Endodermal cell (in vitro differentiated cells): ENCODE measurements at regions not wholly inside any gene's neighbourhood (a gene's known extent, or its start where the extent isn't known, plus 50 kb on each side); places are given as distances from the start of the nearest gene placed in this dataset.

Source experiments
- DNase-seq: peaks from one replicate; pipeline ENCODE4 v3.0.0-alpha.2; 2017
- H3K27ac ChIP-seq: 2 replicates; pipeline ENCODE4 v1.5.1; 2013; ENCODE audit warnings: mild to moderate bottlenecking, low read depth, low read length, moderate library complexity
- H3K27me3 ChIP-seq: 2 replicates; pipeline ENCODE4 v1.6.1; 2013; ENCODE audit warnings: mild to moderate bottlenecking, low read length, moderate library complexity; ENCODE audit not compliant: insufficient read depth, control insufficient read depth, poor library complexity, severe bottlenecking
- H3K36me3 ChIP-seq: 2 replicates; pipeline ENCODE4 v1.7.0; 2013; ENCODE audit warnings: mild to moderate bottlenecking, low read length, moderate library complexity; ENCODE audit not compliant: control insufficient read depth, insufficient read depth
- H3K4me1 ChIP-seq: one replicate; pipeline ENCODE4 v1.7.0; 2013; ENCODE audit warnings: low read length; ENCODE audit not compliant: control insufficient read depth, insufficient read depth
- H3K4me3 ChIP-seq: 2 replicates; pipeline ENCODE4 v1.5.1; 2013; ENCODE audit warnings: mild to moderate bottlenecking, low read length, moderate library complexity
- H3K9ac ChIP-seq: 2 replicates; pipeline ENCODE4 v1.6.1; 2013; ENCODE audit warnings: mild to moderate bottlenecking, low read length, moderate library complexity; ENCODE audit not compliant: poor library complexity, severe bottlenecking; ENCODE audit errors: extremely low read depth
- H3K9me3 ChIP-seq: 2 replicates; pipeline ENCODE4 v1.6.1; 2013; ENCODE audit warnings: mild to moderate bottlenecking, low read length, moderate library complexity; ENCODE audit not compliant: control insufficient read depth
- H3K27ac Mint-ChIP-seq: 2 replicates; pipeline ENCODE4 v1.8.0; 2020; ENCODE audit warnings: mixed read lengths
- H3K27me3 Mint-ChIP-seq: 2 replicates; pipeline ENCODE4 v1.8.0; 2021; ENCODE audit warnings: mild to moderate bottlenecking, mixed read lengths; ENCODE audit not compliant: insufficient read depth
- H3K36me3 Mint-ChIP-seq: 2 replicates; pipeline ENCODE4 v1.8.0; 2020; ENCODE audit warnings: low read depth, mixed read lengths
- H3K4me1 Mint-ChIP-seq: 2 replicates; pipeline ENCODE4 v1.8.0; 2020; ENCODE audit warnings: mixed read lengths
- H3K4me3 Mint-ChIP-seq: 2 replicates; pipeline ENCODE4 v1.8.0; 2020; ENCODE audit warnings: mild to moderate bottlenecking, moderate library complexity, mixed read lengths
- H3K9me3 Mint-ChIP-seq: 2 replicates; pipeline ENCODE4 v1.8.0; 2020; ENCODE audit warnings: mild to moderate bottlenecking, mixed read lengths
- WGBS, 2 experiments: methylation state at CpG; one replicate each; pipeline versions ENCODE4 v1.1.5 to v1.1.7; 2013; ENCODE audit warnings: missing lambda C conversion rate in 2 of 2, mixed read lengths in 1 of 2; ENCODE audit not compliant: insufficient coverage in 1 of 2, insufficient read length in 1 of 2; 5-methylcytosine and 5-hydroxymethylcytosine counted together
- TF ChIP-seq, protein P1 (sequence below): fragments of 200-600 bp; sonication (generic); conservative IDR thresholded peaks from 2 replicates; pipeline ENCODE4 v1.5.0; 2021; ENCODE audit warnings: antibody characterized with exemption, mild to moderate bottlenecking

GRCh38 chr13:34040863-34041262 is 222.9 kb downstream of the RFC3 start:
- Mint-ChIP-seq H3K4me1 (no peaks in the 10 kb centered on the region), H3K27ac (no peak overlapping the region), H3K36me3 (no peaks in the 10 kb centered on the region), H3K4me3 (no peak overlapping the region), H3K9me3 (no peaks in the 10 kb centered on the region), H3K27me3 (no peaks in the 10 kb centered on the region)
- no peaks in the 10 kb centered on the region for H3K27me3 ChIP-seq
- no peaks in the 10 kb centered on the region for H3K4me1 ChIP-seq
- TF ChIP-seq, protein P1, sequence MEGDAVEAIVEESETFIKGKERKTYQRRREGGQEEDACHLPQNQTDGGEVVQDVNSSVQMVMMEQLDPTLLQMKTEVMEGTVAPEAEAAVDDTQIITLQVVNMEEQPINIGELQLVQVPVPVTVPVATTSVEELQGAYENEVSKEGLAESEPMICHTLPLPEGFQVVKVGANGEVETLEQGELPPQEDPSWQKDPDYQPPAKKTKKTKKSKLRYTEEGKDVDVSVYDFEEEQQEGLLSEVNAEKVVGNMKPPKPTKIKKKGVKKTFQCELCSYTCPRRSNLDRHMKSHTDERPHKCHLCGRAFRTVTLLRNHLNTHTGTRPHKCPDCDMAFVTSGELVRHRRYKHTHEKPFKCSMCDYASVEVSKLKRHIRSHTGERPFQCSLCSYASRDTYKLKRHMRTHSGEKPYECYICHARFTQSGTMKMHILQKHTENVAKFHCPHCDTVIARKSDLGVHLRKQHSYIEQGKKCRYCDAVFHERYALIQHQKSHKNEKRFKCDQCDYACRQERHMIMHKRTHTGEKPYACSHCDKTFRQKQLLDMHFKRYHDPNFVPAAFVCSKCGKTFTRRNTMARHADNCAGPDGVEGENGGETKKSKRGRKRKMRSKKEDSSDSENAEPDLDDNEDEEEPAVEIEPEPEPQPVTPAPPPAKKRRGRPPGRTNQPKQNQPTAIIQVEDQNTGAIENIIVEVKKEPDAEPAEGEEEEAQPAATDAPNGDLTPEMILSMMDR: no peak
- 87 to 95% methylated on average over 3 to 4 of the region's 4 CpGs for WGBS, 2 experiments
- no peak for DNase-seq
- H3K9me3 ChIP-seq: no peaks in the 10 kb centered on the region
- H3K27ac ChIP-seq: no peak overlapping the region
- H3K4me3 ChIP-seq: no peak overlapping the region
- H3K9ac ChIP-seq: no peak overlapping the region
- H3K36me3 ChIP-seq: no peaks in the 10 kb centered on the region

DNA sequence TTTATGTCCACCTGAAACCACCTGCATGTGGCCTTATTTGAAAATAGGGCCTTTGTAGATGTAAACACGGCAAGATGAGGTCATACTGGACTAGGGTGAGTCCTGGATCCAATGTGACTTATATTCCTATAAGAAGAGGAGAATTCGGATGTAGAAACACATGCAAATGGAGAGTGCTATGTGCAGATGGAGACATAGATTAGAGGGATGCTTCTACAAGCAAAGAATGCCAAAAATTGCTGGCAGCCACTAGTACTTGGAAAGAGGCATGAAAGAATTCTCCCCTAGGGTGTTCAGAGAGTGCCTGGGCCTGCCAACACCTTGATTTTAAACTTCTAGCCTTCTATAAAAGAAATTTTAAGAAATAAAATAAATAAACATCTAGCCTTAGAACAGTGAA is 226.1 kb downstream of the RFC3 start:
- TF ChIP-seq, protein P1: no peak

DNA sequence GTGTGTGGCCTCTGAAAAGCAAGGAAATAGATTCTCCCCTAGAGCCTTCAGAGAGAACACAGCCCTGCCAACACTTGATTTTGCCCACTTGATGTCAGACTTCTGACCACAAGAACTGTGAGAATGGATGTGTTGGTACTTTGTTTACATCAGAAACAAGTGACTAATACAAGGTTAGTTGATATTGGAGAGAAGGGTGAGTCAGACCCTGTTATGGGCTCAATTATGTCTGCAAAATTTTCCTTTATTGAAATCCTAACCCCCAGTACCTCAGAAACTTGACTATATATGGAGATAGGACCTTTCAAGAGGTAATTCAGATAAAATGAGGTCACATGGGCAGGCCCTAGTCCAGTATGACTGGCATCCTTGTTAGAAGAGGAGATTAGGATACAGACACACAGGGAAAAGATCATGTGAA is 226.7 kb downstream of the RFC3 start:
- no peaks in the 10 kb centered on the region for H3K9me3 ChIP-seq
- Mint-ChIP-seq H3K36me3 (no peaks in the 10 kb centered on the region), H3K27me3 (no peaks in the 10 kb centered on the region), H3K9me3 (no peaks in the 10 kb centered on the region), H3K27ac (no peak overlapping the region), H3K4me1 (no peaks in the 10 kb centered on the region), H3K4me3 (no peak overlapping the region)
- no peaks in the 10 kb centered on the region for H3K36me3 ChIP-seq
- no peak overlapping the region for H3K27ac ChIP-seq
- H3K4me1 ChIP-seq: no peaks in the 10 kb centered on the region
- TF ChIP-seq, protein P1: no peak
- H3K4me3 ChIP-seq: no peak overlapping the region
- no peak overlapping the region for H3K9ac ChIP-seq
- no peak for DNase-seq
- H3K27me3 ChIP-seq: no peaks in the 10 kb centered on the region

More for the DNA sequence above, 226.1 kb downstream of the RFC3 start:
- Mint-ChIP-seq H3K4me3 (no peak overlapping the region), H3K9me3 (no peaks in the 10 kb centered on the region), H3K4me1 (no peaks in the 10 kb centered on the region), H3K27me3 (no peaks in the 10 kb centered on the region), H3K27ac (no peak overlapping the region), H3K36me3 (no peaks in the 10 kb centered on the region)
- Histone ChIP-seq H3K9ac (no peak overlapping the region), H3K4me1 (no peaks in the 10 kb centered on the region), H3K27ac (no peak overlapping the region), H3K27me3 (no peaks in the 10 kb centered on the region), H3K36me3 (no peaks in the 10 kb centered on the region), H3K4me3 (no peak overlapping the region), H3K9me3 (no peaks in the 10 kb centered on the region)
- WGBS, 2 experiments: 93 to 94% methylated on average over 2 of the region's 2 CpGs
- no peak for DNase-seq
